Lower lobe of right lung (tissue), 2 donors: ENCODE measurements at regions not wholly inside any gene's neighbourhood (a gene's known extent, or its start where the extent isn't known, plus 50 kb on each side); places are given as distances from the start of the nearest gene placed in this dataset.

Experiments used
- ATAC-seq, 2 donors: fragments of 200-7000 bp; cut with Tn5 transposase; one replicate each; pipeline ENCODE4 v1.9.1; 2020 to 2022; ENCODE audit warnings: mild to moderate bottlenecking in 2 of 2, moderate library complexity in 2 of 2
- DNase-seq: peaks from one replicate; pipeline ENCODE4 v3.0.0-alpha.2; 2020
- H3K27ac ChIP-seq: fragments of 200-600 bp; one replicate; pipeline ENCODE4 v1.8.0; 2022
- H3K27me3 ChIP-seq: fragments of 200-600 bp; one replicate; pipeline ENCODE4 v1.8.0; 2022; ENCODE audit warnings: low read depth
- H3K36me3 ChIP-seq: fragments of 200-600 bp; one replicate; pipeline ENCODE4 v1.8.0; 2022; ENCODE audit warnings: mild to moderate bottlenecking
- H3K4me1 ChIP-seq: fragments of 200-600 bp; one replicate; pipeline ENCODE4 v1.8.0; 2022
- H3K4me3 ChIP-seq: fragments of 200-600 bp; one replicate; pipeline ENCODE4 v1.8.0; 2022; ENCODE audit warnings: mild to moderate bottlenecking
- H3K9me3 ChIP-seq: fragments of 200-600 bp; one replicate; pipeline ENCODE4 v1.8.0; 2022
- CTCF ChIP-seq: fragments of 200-600 bp; IDR thresholded peaks from one replicate; pipeline ENCODE4 v1.8.0; 2022; ENCODE audit warnings: antibody characterized with exemption, mild to moderate bottlenecking
- intact Hi-C: fragments of 100-400 bp; cut with DNase I; formaldehyde crosslinking; loops from one replicate; pipeline ENCODE4 v1.11.0; 2022
- donor health status: DM: no; HTN: yes; CAD: no; lungs with severe emphysema.

- Histone ChIP-seq H3K27ac (no peak overlapping the region), H3K4me1 (no peaks in the 10 kb centered on the region), H3K27me3 (no peaks in the 10 kb centered on the region), H3K36me3 (no peaks in the 10 kb centered on the region), H3K9me3 (no peaks in the 10 kb centered on the region), H3K4me3 (no peak overlapping the region)
- intact Hi-C loops, result no loop called here
- TF ChIP-seq CTCF, result no peak
- ATAC-seq, result no peak
- DNase-seq, result no peak
Measured at GRCh38 chr16:51747329-51747728, 596.3 kb upstream of the SALL1 start.

- intact Hi-C loops, result no loop called here
- DNase-seq (no peak), ATAC-seq (no peak)
- H3K4me3 ChIP-seq, result no peak overlapping the region
- no peak overlapping the region for H3K27ac ChIP-seq
- no peaks in the 10 kb centered on the region for H3K9me3 ChIP-seq
- no peaks in the 10 kb centered on the region for H3K27me3 ChIP-seq
- no peaks in the 10 kb centered on the region for H3K4me1 ChIP-seq
- TF ChIP-seq CTCF, result no peak
- no peaks in the 10 kb centered on the region for H3K36me3 ChIP-seq
Measured at GRCh38 chr16:51734220-51734619, 583.1 kb upstream of the SALL1 start.

- intact Hi-C loops, result no loop called here
- Histone ChIP-seq H3K27ac (no peak overlapping the region), H3K4me3 (no peak overlapping the region), H3K4me1 (no peaks in the 10 kb centered on the region), H3K36me3 (no peaks in the 10 kb centered on the region), H3K9me3 (no peaks in the 10 kb centered on the region), H3K27me3 (no peaks in the 10 kb centered on the region)
- ATAC-seq (no peak), DNase-seq (no peak)
- no peak for TF ChIP-seq CTCF
Measured at GRCh38 chr16:51733181-51733580, 582.1 kb upstream of the SALL1 start.

- H3K27ac ChIP-seq, result no peak overlapping the region
- ATAC-seq, result no peak
- no peak for TF ChIP-seq CTCF
- H3K36me3 ChIP-seq, result no peaks in the 10 kb centered on the region
- no peaks in the 10 kb centered on the region for H3K4me1 ChIP-seq
- no peaks in the 10 kb centered on the region for H3K9me3 ChIP-seq
- intact Hi-C loops, result no loop called here
- DNase-seq, result no peak
- H3K4me3 ChIP-seq, result no peak overlapping the region
- H3K27me3 ChIP-seq, result no peaks in the 10 kb centered on the region
Measured at GRCh38 chr16:51731160-51731559, 580.1 kb upstream of the SALL1 start.

- H3K9me3 ChIP-seq, result no peaks in the 10 kb centered on the region
- DNase-seq, result no peak
- no peak overlapping the region for H3K27ac ChIP-seq
Measured at GRCh38 chr16:51723036-51723724, 572.1 kb upstream of the SALL1 start.

More at GRCh38 chr16:51723036-51723724, 572.1 kb upstream of the SALL1 start:
- Histone ChIP-seq H3K4me3 (no peak overlapping the region), H3K4me1 (no peaks in the 10 kb centered on the region), H3K27me3 (no peaks in the 10 kb centered on the region), H3K36me3 (no peaks in the 10 kb centered on the region)
- no peak for ATAC-seq
- no peak for TF ChIP-seq CTCF
- intact Hi-C loops, result no loop called here
